ENCODE measurements at regions not wholly inside any gene's neighbourhood (a gene's known extent, or its start where the extent isn't known, plus 50 kb on each side); places are given as distances from the start of the nearest gene placed in this dataset.

- TF ChIP-seq POLR2AphosphoS5 (IDR thresholded peaks at IDR 0.05; ENCODE audit: low read depth, low read length) (no peak), POLR2A (IDR thresholded peaks at IDR 0.05; ENCODE audit: low read depth, low read length) (no peak), TAF1 (IDR thresholded peaks at IDR 0.05; ENCODE audit: low read depth, low read length) (no peak)
Measured at GRCh38 chr12:104404781-104405180, 52.0 kb upstream of the CHST11 start.

Measured in GM12891 (cell line).